22Rv1 (cell line): ENCODE measurements at regions not wholly inside any gene's neighbourhood (a gene's known extent, or its start where the extent isn't known, plus 50 kb on each side); places are given as distances from the start of the nearest gene placed in this dataset.

Experiments
- CTCF ChIP-seq: fragments of 450-650 bp; IDR thresholded peaks from 2 replicates; pipeline ENCODE4 v1.5.1; 2017; ENCODE audit warnings: mild to moderate bottlenecking
- ZFX ChIP-seq: fragments of 450-650 bp; IDR thresholded peaks from 2 replicates; pipeline ENCODE4 v1.6.1; 2017; ENCODE audit warnings: antibody characterized with exemption, borderline replicate concordance

GRCh38 chr5:40399349-40399748, 280.4 kb upstream of the PTGER4 start:
- no peak for TF ChIP-seq CTCF
- no peak for TF ChIP-seq ZFX
